ENCODE measurements at regions not wholly inside any gene's neighbourhood (a gene's known extent, or its start where the extent isn't known, plus 50 kb on each side); places are given as distances from the start of the nearest gene placed in this dataset.

DNA sequence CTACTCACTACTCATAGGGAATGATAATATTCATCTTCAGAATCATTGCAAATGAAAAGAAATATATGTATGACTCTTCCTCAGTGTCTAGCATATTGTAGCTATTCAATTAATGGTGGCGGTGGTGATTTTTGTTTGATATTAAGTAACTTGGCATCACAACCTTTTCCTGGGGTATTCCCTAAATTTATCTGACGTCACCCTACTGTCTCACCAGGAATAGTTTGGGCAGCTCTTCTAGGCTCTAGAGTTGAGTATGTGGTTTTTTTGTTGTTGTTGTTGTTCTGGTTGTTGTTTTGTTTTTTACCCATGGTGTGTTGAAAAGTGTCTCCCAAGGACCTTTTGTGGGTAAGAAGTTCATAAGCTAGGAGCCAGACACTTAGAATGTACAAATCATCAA, 1320.3 kb upstream of the LRRTM1 start:
- Histone ChIP-seq H3K9me3 (replicated peaks in 1 of 11) (no peaks in the 10 kb centered on the region), H3K9ac (no peak overlapping the region), H3K4me3 (no peak overlapping the region), H3K4me1 (0 out of 20 replicates have a peak, but pooled peaks cover 0 to 3% (median 0%) of the 10 kb centered on the region in 10 experiments), H4K20me1 (no peaks in the 10 kb centered on the region), H3K27me3 (no peaks in the 10 kb centered on the region), H3K4me2 (no peak overlapping the region), H3K36me3 (no peaks in the 10 kb centered on the region), H3K27ac (no peak overlapping the region)
- no peak for TF ChIP-seq Cebpa-rat (IDR thresholded peaks at IDR 0.05)

DNA sequence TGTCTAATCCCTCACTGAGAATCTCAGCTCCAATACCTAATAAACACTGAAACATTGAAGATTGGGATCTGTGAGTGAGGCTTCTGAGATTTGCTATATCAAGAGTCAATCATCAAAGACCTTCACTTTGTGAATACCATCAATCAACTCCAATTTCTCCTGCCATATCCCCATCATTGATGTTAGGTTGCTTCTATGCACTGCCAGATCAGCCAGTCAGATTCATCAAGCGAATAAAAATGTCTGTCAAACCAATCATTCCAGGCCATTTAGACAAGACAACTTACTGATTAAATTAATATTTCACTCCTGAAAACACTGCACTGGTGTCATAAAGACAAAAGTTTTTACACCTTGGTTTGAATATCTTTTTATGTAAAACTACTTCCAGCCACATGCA, 1295.5 kb upstream of the LRRTM1 start:
- no peak overlapping the region for H3K4me3 ChIP-seq
- no peaks in the 10 kb centered on the region for H3K9me3 ChIP-seq (replicated peaks in 1 of 11)
- H3K27me3 ChIP-seq, result no peaks in the 10 kb centered on the region
- peaks cover 0 to 6% (median 0%) of the 10 kb centered on the region in 10 experiments; a peak in 1 of 20 replicates for H3K4me1 ChIP-seq
- no peaks in the 10 kb centered on the region for H3K36me3 ChIP-seq
- no peak overlapping the region for H3K27ac ChIP-seq
- no peak overlapping the region for H3K9ac ChIP-seq
- no peak overlapping the region for H3K4me2 ChIP-seq
- no peak for TF ChIP-seq Cebpa-rat (IDR thresholded peaks at IDR 0.05)
- no peaks in the 10 kb centered on the region for H4K20me1 ChIP-seq

GRCh38 chr2:81598453-81598852, 1293.9 kb upstream of the LRRTM1 start:
- Histone ChIP-seq H4K20me1 (no peaks in the 10 kb centered on the region), H3K4me2 (no peak overlapping the region), H3K9me3 (replicated peaks in 1 of 11) (no peaks in the 10 kb centered on the region), H3K4me3 (no peak overlapping the region), H3K4me1 (peaks cover 0 to 3% (median 0%) of the 10 kb centered on the region in 10 experiments; a peak in 1 of 20 replicates), H3K27me3 (no peaks in the 10 kb centered on the region), H3K36me3 (no peaks in the 10 kb centered on the region), H3K27ac (no peak overlapping the region), H3K9ac (no peak overlapping the region)
- TF ChIP-seq Cebpa-rat (IDR thresholded peaks at IDR 0.05), result no peak

DNA sequence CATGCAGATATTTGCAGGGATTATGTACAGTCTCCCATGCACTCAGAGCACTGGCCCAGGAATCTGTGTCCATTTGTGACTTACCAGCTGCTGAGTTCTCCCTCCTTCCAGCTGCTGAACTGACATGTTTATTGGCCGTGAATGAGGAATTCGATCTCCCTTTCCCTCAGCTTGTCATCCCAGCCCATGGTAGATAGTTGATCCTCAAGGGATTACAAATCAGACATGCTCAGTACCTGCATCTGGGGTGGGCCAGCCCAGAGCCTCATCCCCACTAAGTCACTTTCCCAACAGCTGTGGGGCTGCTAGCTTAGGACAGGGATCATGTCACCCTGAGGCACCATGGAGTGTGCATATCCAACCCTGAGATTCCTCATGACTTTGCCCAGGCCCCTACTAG, 1284.9 kb upstream of the LRRTM1 start:
- no peaks in the 10 kb centered on the region for H3K36me3 ChIP-seq
- no peak for TF ChIP-seq Cebpa-rat (IDR thresholded peaks at IDR 0.05)
- H4K20me1 ChIP-seq, result no peaks in the 10 kb centered on the region
- H3K9me3 ChIP-seq (replicated peaks in 1 of 11), result no peaks in the 10 kb centered on the region
- no peaks in the 10 kb centered on the region for H3K27me3 ChIP-seq
- no peak overlapping the region for H3K9ac ChIP-seq
- no peak overlapping the region for H3K4me3 ChIP-seq
- no peaks in the 10 kb centered on the region for H3K4me1 ChIP-seq
- no peak overlapping the region for H3K4me2 ChIP-seq
- no peak overlapping the region for H3K27ac ChIP-seq

- Histone ChIP-seq H3K4me2 (no peak overlapping the region), H3K9me3 (replicated peaks in 1 of 11) (no peaks in the 10 kb centered on the region), H3K4me3 (no peak overlapping the region), H3K27me3 (no peaks in the 10 kb centered on the region), H3K4me1 (no peaks in the 10 kb centered on the region), H3K36me3 (no peaks in the 10 kb centered on the region), H4K20me1 (no peaks in the 10 kb centered on the region), H3K27ac (no peak overlapping the region), H3K9ac (no peak overlapping the region)
- TF ChIP-seq Cebpa-rat (IDR thresholded peaks at IDR 0.05), result no peak
These were observed 1279.0 kb upstream of the LRRTM1 start for GRCh38 chr2:81583311-81584108.

DNA sequence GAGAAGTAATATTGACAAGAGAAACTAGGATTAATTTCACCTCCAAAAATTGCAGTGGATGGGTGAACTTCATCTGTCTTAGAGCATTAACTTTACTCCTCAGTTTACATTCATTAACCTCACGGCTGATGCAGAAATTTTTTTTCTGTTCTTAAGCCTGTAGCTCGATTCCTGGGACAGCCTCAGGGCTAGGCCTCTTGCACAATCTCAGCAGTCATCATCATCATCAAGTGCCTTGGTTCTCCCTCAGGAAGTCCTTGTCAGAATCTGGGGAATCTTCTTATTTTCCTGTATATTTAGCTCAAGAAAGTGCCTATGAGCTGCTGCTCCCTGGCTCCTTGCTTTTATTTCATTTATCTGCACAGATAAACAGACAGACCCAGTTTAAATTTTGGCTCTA, 1272.2 kb upstream of the LRRTM1 start:
- TF ChIP-seq Cebpa-rat (IDR thresholded peaks at IDR 0.05), result no peak
- H3K9ac ChIP-seq, result no peak overlapping the region
- H3K36me3 ChIP-seq, result no peaks in the 10 kb centered on the region
- no peaks in the 10 kb centered on the region for H3K4me1 ChIP-seq
- no peak overlapping the region for H3K4me2 ChIP-seq
- H3K4me3 ChIP-seq, result no peak overlapping the region
- H4K20me1 ChIP-seq, result no peaks in the 10 kb centered on the region
- no peaks in the 10 kb centered on the region for H3K9me3 ChIP-seq (replicated peaks in 1 of 11)
- H3K27me3 ChIP-seq, result no peaks in the 10 kb centered on the region
- H3K27ac ChIP-seq, result no peak overlapping the region

GRCh38 chr2:81551040-81551634, 1246.6 kb upstream of the LRRTM1 start:
- no peaks in the 10 kb centered on the region for H3K36me3 ChIP-seq
- no peak overlapping the region for H3K4me3 ChIP-seq
- TF ChIP-seq Cebpa-rat (IDR thresholded peaks at IDR 0.05), result no peak
- no peaks in the 10 kb centered on the region for H3K9me3 ChIP-seq (replicated peaks in 1 of 11)
- H3K27me3 ChIP-seq, result no peaks in the 10 kb centered on the region
- no peak overlapping the region for H3K9ac ChIP-seq
- H3K4me1 ChIP-seq, result no peaks in the 10 kb centered on the region
- no peaks in the 10 kb centered on the region for H4K20me1 ChIP-seq
- H3K4me2 ChIP-seq, result no peak overlapping the region
- H3K27ac ChIP-seq, result no peak overlapping the region

DNA sequence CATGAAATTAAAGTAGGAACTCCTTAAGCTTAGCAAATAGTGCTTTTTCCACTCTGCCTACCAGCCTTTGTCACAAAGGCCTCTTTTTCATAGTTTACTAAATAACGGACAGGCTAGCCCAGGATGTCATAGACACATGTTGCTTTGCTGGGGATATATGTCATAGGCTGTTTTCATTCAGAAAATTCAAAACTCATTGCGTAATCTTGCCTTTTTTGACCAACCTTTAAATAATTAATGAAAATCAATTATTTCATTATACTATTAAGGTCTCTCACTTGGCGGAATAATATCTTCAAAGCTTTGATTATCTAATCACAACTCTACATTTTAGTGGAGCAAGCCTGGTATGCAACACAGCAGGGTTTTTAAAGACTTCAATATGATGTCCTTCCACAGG, 1245.7 kb upstream of the LRRTM1 start:
- no peaks in the 10 kb centered on the region for H4K20me1 ChIP-seq
- H3K4me1 ChIP-seq, result no peaks in the 10 kb centered on the region
- no peaks in the 10 kb centered on the region for H3K27me3 ChIP-seq
- no peaks in the 10 kb centered on the region for H3K36me3 ChIP-seq
- H3K27ac ChIP-seq, result no peak overlapping the region
- no peaks in the 10 kb centered on the region for H3K9me3 ChIP-seq (replicated peaks in 1 of 11)
- no peak overlapping the region for H3K9ac ChIP-seq
- H3K4me2 ChIP-seq, result no peak overlapping the region
- peak in 4 of 11 experiments; percentile 19 to 81 (median 34); a peak in 4 of 22 replicates for TF ChIP-seq Cebpa-rat (IDR thresholded peaks at IDR 0.05)
- H3K4me3 ChIP-seq, result no peak overlapping the region

DNA sequence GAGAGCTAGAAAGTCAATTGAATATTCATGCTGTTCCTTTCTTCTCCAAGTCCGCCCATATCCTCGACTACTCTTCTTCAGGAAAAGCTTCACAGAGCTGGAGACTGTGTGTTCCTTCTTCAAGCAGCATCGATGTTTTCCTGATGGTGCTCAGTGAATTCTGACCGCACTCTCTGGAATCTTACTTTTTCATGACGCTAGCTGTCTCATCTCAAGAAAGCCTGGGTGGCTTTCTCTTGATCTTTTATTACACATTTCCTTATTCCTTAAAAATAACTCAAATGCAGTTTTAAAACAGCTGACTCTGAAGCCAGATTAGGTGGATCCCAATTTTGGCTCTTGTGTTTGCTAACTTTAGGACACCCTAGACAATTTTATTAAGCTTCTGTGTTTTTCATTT, 1245.1 kb upstream of the LRRTM1 start:
- H4K20me1 ChIP-seq, result no peaks in the 10 kb centered on the region
- H3K36me3 ChIP-seq, result no peaks in the 10 kb centered on the region
- H3K27ac ChIP-seq, result no peak overlapping the region
- no peak overlapping the region for H3K9ac ChIP-seq
- no peak overlapping the region for H3K4me3 ChIP-seq
- TF ChIP-seq Cebpa-rat (IDR thresholded peaks at IDR 0.05), result no peak
- no peaks in the 10 kb centered on the region for H3K27me3 ChIP-seq
- no peaks in the 10 kb centered on the region for H3K4me1 ChIP-seq
- no peaks in the 10 kb centered on the region for H3K9me3 ChIP-seq (replicated peaks in 1 of 11)
- no peak overlapping the region for H3K4me2 ChIP-seq

GRCh38 chr2:81545626-81546025, 1241.1 kb upstream of the LRRTM1 start:
- Histone ChIP-seq H3K4me3 (no peak overlapping the region), H3K36me3 (no peaks in the 10 kb centered on the region), H3K27me3 (no peaks in the 10 kb centered on the region), H3K4me2 (no peak overlapping the region), H3K27ac (no peak overlapping the region), H3K9me3 (replicated peaks in 1 of 11) (no peaks in the 10 kb centered on the region), H4K20me1 (no peaks in the 10 kb centered on the region), H3K9ac (no peak overlapping the region), H3K4me1 (no peaks in the 10 kb centered on the region)
- no peak for TF ChIP-seq Cebpa-rat (IDR thresholded peaks at IDR 0.05)
